Right atrium auricular region (tissue), 2 donors: ENCODE measurements at regions not wholly inside any gene's neighbourhood (a gene's known extent, or its start where the extent isn't known, plus 50 kb on each side); places are given as distances from the start of the nearest gene placed in this dataset.
"Not testable (repeated sequence)": the region's sequence is repeated elsewhere in the genome, so short reads cannot be mapped to it uniquely, and the experiment has no call there.

Experiments
- DNase-seq: peaks from one replicate; pipeline ENCODE4 v3.0.0-alpha.2; 2019; ENCODE audit warnings: low spot score
- H3K27ac ChIP-seq, 2 donors: fragments of 200-600 bp; sonication (generic); 1 replicate in 1 of 2; 2 replicates in 1 of 2; pipeline ENCODE4 v1.5.1; 2016 to 2019
- H3K27me3 ChIP-seq, 2 donors: fragments of 200-600 bp; sonication (generic); one replicate each; pipeline versions ENCODE4 v1.5.1 to v1.6.0; 2017 to 2019
- H3K36me3 ChIP-seq: fragments of 200-600 bp; sonication (generic); one replicate; pipeline ENCODE4 v1.5.1; 2016
- H3K4me1 ChIP-seq, 2 donors: fragments of 200-600 bp; sonication (generic); one replicate each; pipeline versions ENCODE4 v1.5.1 to v1.6.0; 2017 to 2019
- H3K4me3 ChIP-seq, 2 donors: fragments of 200-600 bp; sonication (generic); 1 replicate in 1 of 2; 2 replicates in 1 of 2; pipeline ENCODE4 v1.5.1; 2017 to 2019; ENCODE audit warnings: mild to moderate bottlenecking in 1 of 2, moderate library complexity in 1 of 2
- H3K9me3 ChIP-seq, 2 donors: fragments of 200-600 bp; sonication (generic); one replicate each; pipeline ENCODE4 v1.5.1; 2019
- CTCF ChIP-seq, 2 donors: fragments of 200-600 bp; sonication (generic); IDR thresholded peaks; one replicate each; pipeline ENCODE4 v1.5.1; 2019; ENCODE audit warnings: antibody characterized with exemption in 2 of 2

- no peak overlapping the region for H3K4me3 ChIP-seq
- H3K36me3 ChIP-seq: no peaks in the 10 kb centered on the region
- H3K9me3 ChIP-seq: no peaks in the 10 kb centered on the region
- H3K27me3 ChIP-seq: no peaks in the 10 kb centered on the region
- DNase-seq: no peak
- H3K4me1 ChIP-seq: no peaks in the 10 kb centered on the region
- no peak for TF ChIP-seq CTCF (IDR thresholded peaks at IDR 0.05)
- H3K27ac ChIP-seq: no peak overlapping the region
Observed at GRCh38 chr7:54947266-54947665, 71.6 kb upstream of the EGFR start.

GRCh38 chr7:54949514-54949913 is 69.3 kb upstream of the EGFR start:
- not testable (repeated sequence) for H3K4me1 ChIP-seq, H3K27ac ChIP-seq, H3K9me3 ChIP-seq, DNase-seq, H3K4me3 ChIP-seq, H3K27me3 ChIP-seq, H3K36me3 ChIP-seq

GRCh38 chr7:54955296-54955695 is 63.5 kb upstream of the EGFR start:
- H3K27me3 ChIP-seq: no peaks in the 10 kb centered on the region
- H3K36me3 ChIP-seq: no peaks in the 10 kb centered on the region
- H3K9me3 ChIP-seq: no peaks in the 10 kb centered on the region
- no peak overlapping the region for H3K27ac ChIP-seq
- no peak for DNase-seq
- TF ChIP-seq CTCF (IDR thresholded peaks at IDR 0.05): no peak
- no peaks in the 10 kb centered on the region for H3K4me1 ChIP-seq
- no peak overlapping the region for H3K4me3 ChIP-seq

- Histone ChIP-seq H3K9me3 (no peaks in the 10 kb centered on the region), H3K4me1 (no peaks in the 10 kb centered on the region), H3K27me3 (no peaks in the 10 kb centered on the region), H3K36me3 (no peaks in the 10 kb centered on the region), H3K4me3 (no peak overlapping the region), H3K27ac (no peak overlapping the region)
- DNase-seq: no peak
- TF ChIP-seq CTCF (IDR thresholded peaks at IDR 0.05): no peak
Observed at GRCh38 chr7:54955696-54956420, 63.0 kb upstream of the EGFR start.

GRCh38 chr7:54956865-54957264 is 62.0 kb upstream of the EGFR start:
- Histone ChIP-seq H3K27ac (no peak overlapping the region), H3K27me3 (no peaks in the 10 kb centered on the region), H3K4me1 (no peaks in the 10 kb centered on the region), H3K36me3 (no peaks in the 10 kb centered on the region), H3K9me3 (no peaks in the 10 kb centered on the region), H3K4me3 (no peak overlapping the region)
- DNase-seq: no peak
- TF ChIP-seq CTCF (IDR thresholded peaks at IDR 0.05): no peak

GRCh38 chr7:54960517-54960916 is 58.3 kb upstream of the EGFR start:
- H3K4me1 ChIP-seq: no peaks in the 10 kb centered on the region
- H3K27ac ChIP-seq: no peak overlapping the region
- DNase-seq: no peak
- H3K27me3 ChIP-seq: no peaks in the 10 kb centered on the region
- H3K9me3 ChIP-seq: no peaks in the 10 kb centered on the region
- no peak for TF ChIP-seq CTCF (IDR thresholded peaks at IDR 0.05)
- no peak overlapping the region for H3K4me3 ChIP-seq
- no peaks in the 10 kb centered on the region for H3K36me3 ChIP-seq
